ENCODE measurements at regions not wholly inside any gene's neighbourhood (a gene's known extent, or its start where the extent isn't known, plus 50 kb on each side); places are given as distances from the start of the nearest gene placed in this dataset.

DNA sequence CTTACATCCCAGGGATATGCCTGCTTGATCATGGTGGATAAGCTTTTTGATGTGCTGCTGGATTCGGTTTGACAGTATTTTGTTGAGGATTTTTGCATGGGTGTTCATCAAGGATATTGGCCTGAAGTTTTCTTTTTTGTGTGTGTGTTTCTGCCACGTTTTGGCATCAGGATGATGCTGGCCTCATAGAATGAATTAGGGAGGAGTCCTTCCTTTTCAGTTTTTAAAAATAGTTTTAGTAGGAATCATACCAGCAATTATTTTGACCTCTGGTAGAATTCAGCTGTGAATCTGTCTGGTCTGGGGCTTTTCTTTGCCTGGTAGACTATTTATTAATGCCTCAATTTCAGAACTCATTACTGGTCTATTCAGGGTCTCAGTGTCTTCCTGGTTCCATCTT, 362.4 kb downstream of the JRKL start:
- Histone ChIP-seq H3K9me3 (ENCODE audit: insufficient read depth, low read length) (no peaks in the 10 kb centered on the region), H3K9ac (ENCODE audit: low read length) (no peak overlapping the region), H4K20me1 (ENCODE audit: insufficient read depth, low read length) (no peaks in the 10 kb centered on the region), H3K27ac (ENCODE audit: low read length) (no peak overlapping the region), H3K79me2 (ENCODE audit: low read length) (no peaks in the 10 kb centered on the region), H2AFZ (ENCODE audit: low read depth, low read length) (no peak overlapping the region), H3K4me1 (ENCODE audit: low read length) (no peaks in the 10 kb centered on the region), H3K36me3 (replicated peaks; ENCODE audit: low read depth, low read length) (no peaks in the 10 kb centered on the region), H3K4me2 (ENCODE audit: low read length) (no peak overlapping the region), H3K27me3 (ENCODE audit: low read depth, low read length) (no peaks in the 10 kb centered on the region), H3K4me3 (ENCODE audit: low read length) (no peak overlapping the region)
- TF ChIP-seq CTCF (IDR thresholded peaks at IDR 0.05; ENCODE audit: low read depth, low read length) (no peak), EZH2phosphoT487 (IDR thresholded peaks at IDR 0.05; ENCODE audit: low read depth) (no peak)

DNA sequence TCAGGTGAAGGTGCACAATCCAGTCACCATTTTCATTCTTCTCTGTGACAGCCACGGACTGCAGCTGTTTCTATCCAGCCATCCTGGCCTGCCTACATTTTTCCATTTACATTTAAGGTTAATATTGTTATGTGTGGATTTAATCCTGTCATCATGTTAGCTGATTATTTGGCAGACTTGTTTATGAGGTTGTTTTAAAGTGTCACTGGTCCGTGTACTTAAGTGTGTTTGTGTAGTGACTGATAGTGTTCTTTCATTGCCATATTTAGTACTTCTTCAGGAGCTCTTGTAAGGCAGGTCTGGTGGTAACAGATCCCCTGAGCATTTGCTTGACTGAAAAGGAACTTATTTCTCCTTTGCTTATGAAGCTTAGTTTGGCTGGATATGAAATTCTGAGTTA, 364.2 kb downstream of the JRKL start:
- H3K27ac ChIP-seq (ENCODE audit: low read length): no peak overlapping the region
- no peaks in the 10 kb centered on the region for H3K79me2 ChIP-seq (ENCODE audit: low read length)
- H4K20me1 ChIP-seq (ENCODE audit: insufficient read depth, low read length): no peaks in the 10 kb centered on the region
- no peaks in the 10 kb centered on the region for H3K4me1 ChIP-seq (ENCODE audit: low read length)
- H2AFZ ChIP-seq (ENCODE audit: low read depth, low read length): no peak overlapping the region
- no peak overlapping the region for H3K4me3 ChIP-seq (ENCODE audit: low read length)
- TF ChIP-seq EZH2phosphoT487 (IDR thresholded peaks at IDR 0.05; ENCODE audit: low read depth) (no peak), CTCF (IDR thresholded peaks at IDR 0.05; ENCODE audit: low read depth, low read length) (no peak)
- no peaks in the 10 kb centered on the region for H3K27me3 ChIP-seq (ENCODE audit: low read depth, low read length)
- H3K9me3 ChIP-seq (ENCODE audit: insufficient read depth, low read length): no peaks in the 10 kb centered on the region
- H3K36me3 ChIP-seq (replicated peaks; ENCODE audit: low read depth, low read length): no peaks in the 10 kb centered on the region
- no peak overlapping the region for H3K9ac ChIP-seq (ENCODE audit: low read length)
- no peak overlapping the region for H3K4me2 ChIP-seq (ENCODE audit: low read length)

- no peaks in the 10 kb centered on the region for H4K20me1 ChIP-seq (ENCODE audit: insufficient read depth, low read length)
- no peaks in the 10 kb centered on the region for H3K4me1 ChIP-seq (ENCODE audit: low read length)
- no peaks in the 10 kb centered on the region for H3K79me2 ChIP-seq (ENCODE audit: low read length)
- H3K4me2 ChIP-seq (ENCODE audit: low read length): no peak overlapping the region
- H2AFZ ChIP-seq (ENCODE audit: low read depth, low read length): no peak overlapping the region
- H3K36me3 ChIP-seq (replicated peaks; ENCODE audit: low read depth, low read length): no peaks in the 10 kb centered on the region
- no peak overlapping the region for H3K27ac ChIP-seq (ENCODE audit: low read length)
- no peak for TF ChIP-seq EZH2phosphoT487 (IDR thresholded peaks at IDR 0.05; ENCODE audit: low read depth)
- no peak for TF ChIP-seq CTCF (IDR thresholded peaks at IDR 0.05; ENCODE audit: low read depth, low read length)
- no peaks in the 10 kb centered on the region for H3K9me3 ChIP-seq (ENCODE audit: insufficient read depth, low read length)
- H3K27me3 ChIP-seq (ENCODE audit: low read depth, low read length): no peaks in the 10 kb centered on the region
- no peak overlapping the region for H3K9ac ChIP-seq (ENCODE audit: low read length)
- no peak overlapping the region for H3K4me3 ChIP-seq (ENCODE audit: low read length)
Measured at GRCh38 chr11:96755209-96755608, 365.4 kb downstream of the JRKL start.

- Histone ChIP-seq H3K9ac (ENCODE audit: low read length) (no peak overlapping the region), H3K4me1 (ENCODE audit: low read length) (no peaks in the 10 kb centered on the region), H3K79me2 (ENCODE audit: low read length) (no peaks in the 10 kb centered on the region), H4K20me1 (ENCODE audit: insufficient read depth, low read length) (no peaks in the 10 kb centered on the region), H2AFZ (ENCODE audit: low read depth, low read length) (no peak overlapping the region), H3K9me3 (ENCODE audit: insufficient read depth, low read length) (no peaks in the 10 kb centered on the region), H3K4me2 (ENCODE audit: low read length) (no peak overlapping the region), H3K27me3 (ENCODE audit: low read depth, low read length) (no peaks in the 10 kb centered on the region), H3K27ac (ENCODE audit: low read length) (no peak overlapping the region), H3K36me3 (replicated peaks; ENCODE audit: low read depth, low read length) (no peaks in the 10 kb centered on the region), H3K4me3 (ENCODE audit: low read length) (no peak overlapping the region)
- TF ChIP-seq CTCF (IDR thresholded peaks at IDR 0.05; ENCODE audit: low read depth, low read length): no peak
- no peak for TF ChIP-seq EZH2phosphoT487 (IDR thresholded peaks at IDR 0.05; ENCODE audit: low read depth)
Measured at GRCh38 chr11:96755752-96756151, 365.9 kb downstream of the JRKL start.

All from OCI-LY3 (cell line).